Cortex of kidney (tissue), 1 donor: ENCODE measurements at regions not wholly inside any gene's neighbourhood (a gene's known extent, or its start where the extent isn't known, plus 50 kb on each side); places are given as distances from the start of the nearest gene placed in this dataset.
"Not testable (repeated sequence)": the region's sequence is repeated elsewhere in the genome, so short reads cannot be mapped to it uniquely, and the experiment has no call there.

Experiments used
- DNase-seq: peaks from one replicate; lab custom pipeline; 2025; lab: John Stamatoyannopoulos, UW

- DNase-seq: no peak
These were observed 436.2 kb downstream of the DTWD2 start for GRCh38 chr5:118552146-118552545.

GRCh38 chr5:118551716-118552115, 436.6 kb downstream of the DTWD2 start:
- no peak for DNase-seq

- DNase-seq: no peak
These were observed 437.3 kb downstream of the DTWD2 start for GRCh38 chr5:118551031-118551430.

- DNase-seq: no peak
These were observed 439.3 kb downstream of the DTWD2 start for GRCh38 chr5:118548761-118549720.

GRCh38 chr5:118545470-118545869, 442.9 kb downstream of the DTWD2 start:
- DNase-seq: no peak

GRCh38 chr5:118544887-118545449, 443.4 kb downstream of the DTWD2 start:
- no peak for DNase-seq

- no peak for DNase-seq
These were observed 454.4 kb downstream of the DTWD2 start for GRCh38 chr5:118533923-118534322.

- DNase-seq: no peak
These were observed 455.2 kb downstream of the DTWD2 start for GRCh38 chr5:118533156-118533555.

- DNase-seq: no peak
These were observed 457.1 kb downstream of the DTWD2 start for GRCh38 chr5:118531276-118531675.

- no peak for DNase-seq
These were observed 458.8 kb downstream of the DTWD2 start for GRCh38 chr5:118529361-118530144.

- no peak for DNase-seq
These were observed 465.7 kb downstream of the DTWD2 start for GRCh38 chr5:118522626-118523025.

- no peak for DNase-seq
These were observed 467.5 kb downstream of the DTWD2 start for GRCh38 chr5:118520771-118521415.

GRCh38 chr5:118519466-118519865, 468.9 kb downstream of the DTWD2 start:
- DNase-seq: no peak

GRCh38 chr5:118518720-118519119, 469.6 kb downstream of the DTWD2 start:
- DNase-seq: no peak

GRCh38 chr5:118511846-118512245, 476.5 kb downstream of the DTWD2 start:
- no peak for DNase-seq

- DNase-seq: no peak
These were observed 482.0 kb downstream of the DTWD2 start for GRCh38 chr5:118506217-118506852.

GRCh38 chr5:118502232-118502631, 486.1 kb downstream of the DTWD2 start:
- not testable (repeated sequence) for DNase-seq

GRCh38 chr5:118491351-118491750, 497.0 kb downstream of the DTWD2 start:
- DNase-seq: no peak

- no peak for DNase-seq
These were observed 501.6 kb downstream of the DTWD2 start for GRCh38 chr5:118486647-118487225.

- no peak for DNase-seq
These were observed 509.1 kb downstream of the DTWD2 start for GRCh38 chr5:118479285-118479684.

- no peak for DNase-seq
These were observed 509.5 kb downstream of the DTWD2 start for GRCh38 chr5:118478852-118479251.
